NCI-H2081 (cell line): ENCODE measurements at regions not wholly inside any gene's neighbourhood (a gene's known extent, or its start where the extent isn't known, plus 50 kb on each side); places are given as distances from the start of the nearest gene placed in this dataset.

Experiments
- DNase-seq, 2 experiments: peaks; one replicate each; lab custom pipeline; 2025; lab: John Stamatoyannopoulos, UW

GRCh38 chr12:89185181-89185580, 167.1 kb downstream of the DUSP6 start:
- DNase-seq = no peak

GRCh38 chr12:89183985-89184435, 168.3 kb downstream of the DUSP6 start:
- no peak for DNase-seq

- DNase-seq = no peak
These were observed 170.9 kb downstream of the DUSP6 start for GRCh38 chr12:89181271-89181920.

GRCh38 chr12:89180496-89180895, 171.8 kb downstream of the DUSP6 start:
- no peak for DNase-seq

GRCh38 chr12:89179983-89180382, 172.3 kb downstream of the DUSP6 start:
- no peak for DNase-seq

GRCh38 chr12:89179245-89179644, 173.1 kb downstream of the DUSP6 start:
- no peak for DNase-seq

- DNase-seq = no peak
These were observed 174.4 kb downstream of the DUSP6 start for GRCh38 chr12:89177802-89178395.

GRCh38 chr12:89176676-89177075, 175.6 kb downstream of the DUSP6 start:
- DNase-seq = no peak

GRCh38 chr12:89173678-89174077, 178.6 kb downstream of the DUSP6 start:
- DNase-seq = no peak

- no peak for DNase-seq
These were observed 179.2 kb downstream of the DUSP6 start for GRCh38 chr12:89173096-89173495.

GRCh38 chr12:89172224-89172623, 180.1 kb downstream of the DUSP6 start:
- DNase-seq = no peak

- no peak for DNase-seq
These were observed 183.0 kb downstream of the DUSP6 start for GRCh38 chr12:89169321-89169720.

GRCh38 chr12:89167986-89168385, 184.3 kb downstream of the DUSP6 start:
- DNase-seq = no peak

GRCh38 chr12:89166525-89166934, 185.8 kb downstream of the DUSP6 start:
- no peak for DNase-seq

- no peak for DNase-seq
These were observed 186.2 kb downstream of the DUSP6 start for GRCh38 chr12:89166121-89166520.

- DNase-seq = no peak
These were observed 186.6 kb downstream of the DUSP6 start for GRCh38 chr12:89165703-89166102.

GRCh38 chr12:89163918-89164317, 188.4 kb downstream of the DUSP6 start:
- DNase-seq = no peak

- no peak for DNase-seq
These were observed 189.6 kb downstream of the DUSP6 start for GRCh38 chr12:89162589-89163261.

- no peak for DNase-seq
These were observed 190.7 kb downstream of the DUSP6 start for GRCh38 chr12:89161557-89161956.

GRCh38 chr12:89160716-89161123, 191.6 kb downstream of the DUSP6 start:
- DNase-seq = no peak

GRCh38 chr12:89157413-89157812, 194.9 kb downstream of the DUSP6 start:
- DNase-seq = no peak

- no peak for DNase-seq
These were observed 195.4 kb downstream of the DUSP6 start for GRCh38 chr12:89156862-89157262.

- DNase-seq = no peak
These were observed 196.0 kb downstream of the DUSP6 start for GRCh38 chr12:89156340-89156739.
